ENCODE measurements at regions not wholly inside any gene's neighbourhood (a gene's known extent, or its start where the extent isn't known, plus 50 kb on each side); places are given as distances from the start of the nearest gene placed in this dataset.

- TF ChIP-seq, protein P1, sequence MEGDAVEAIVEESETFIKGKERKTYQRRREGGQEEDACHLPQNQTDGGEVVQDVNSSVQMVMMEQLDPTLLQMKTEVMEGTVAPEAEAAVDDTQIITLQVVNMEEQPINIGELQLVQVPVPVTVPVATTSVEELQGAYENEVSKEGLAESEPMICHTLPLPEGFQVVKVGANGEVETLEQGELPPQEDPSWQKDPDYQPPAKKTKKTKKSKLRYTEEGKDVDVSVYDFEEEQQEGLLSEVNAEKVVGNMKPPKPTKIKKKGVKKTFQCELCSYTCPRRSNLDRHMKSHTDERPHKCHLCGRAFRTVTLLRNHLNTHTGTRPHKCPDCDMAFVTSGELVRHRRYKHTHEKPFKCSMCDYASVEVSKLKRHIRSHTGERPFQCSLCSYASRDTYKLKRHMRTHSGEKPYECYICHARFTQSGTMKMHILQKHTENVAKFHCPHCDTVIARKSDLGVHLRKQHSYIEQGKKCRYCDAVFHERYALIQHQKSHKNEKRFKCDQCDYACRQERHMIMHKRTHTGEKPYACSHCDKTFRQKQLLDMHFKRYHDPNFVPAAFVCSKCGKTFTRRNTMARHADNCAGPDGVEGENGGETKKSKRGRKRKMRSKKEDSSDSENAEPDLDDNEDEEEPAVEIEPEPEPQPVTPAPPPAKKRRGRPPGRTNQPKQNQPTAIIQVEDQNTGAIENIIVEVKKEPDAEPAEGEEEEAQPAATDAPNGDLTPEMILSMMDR (optimal IDR thresholded peaks at IDR 0.05 in 1 of 3, IDR thresholded peaks at IDR 0.05 in 1 of 3, conservative IDR thresholded peaks at IDR 0.05 in 1 of 3; ENCODE audit: extremely low read depth in 1 of 3, insufficient read depth in 2 of 3, low read length in 3 of 3) = no peak
- no peak for TF ChIP-seq EZH2 (IDR thresholded peaks at IDR 0.05; ENCODE audit: low read length)
These were observed 817.0 kb downstream of the CENPC start for GRCh38 chr4:66728280-66728679.

All from keratinocyte (primary cell).